LHCN-M2 (cell line): ENCODE measurements at regions not wholly inside any gene's neighbourhood (a gene's known extent, or its start where the extent isn't known, plus 50 kb on each side); places are given as distances from the start of the nearest gene placed in this dataset.
"Not testable (repeated sequence)": the region's sequence is repeated elsewhere in the genome, so short reads cannot be mapped to it uniquely, and the experiment has no call there.

ENCODE experiments used
- DNase-seq: peaks from one replicate; pipeline ENCODE4 v3.0.0-alpha.2; 2012; ENCODE audit warnings: low read depth

GRCh38 chr2:31736695-31737454 lies 156.1 kb upstream of the SRD5A2 start:
- no peak for DNase-seq

- no peak for DNase-seq
Observed at GRCh38 chr2:31735716-31736115, 155.0 kb upstream of the SRD5A2 start.

GRCh38 chr2:31729442-31730092 lies 148.8 kb upstream of the SRD5A2 start:
- DNase-seq = peak; percentile 26

- no peak for DNase-seq
Observed at GRCh38 chr2:31729065-31729439, 148.3 kb upstream of the SRD5A2 start.

- no peak for DNase-seq
Observed at GRCh38 chr2:31728406-31729064, 147.8 kb upstream of the SRD5A2 start.

GRCh38 chr2:31726457-31726856 lies 145.7 kb upstream of the SRD5A2 start:
- no peak for DNase-seq

GRCh38 chr2:31725444-31725843 lies 144.7 kb upstream of the SRD5A2 start:
- no peak for DNase-seq

- DNase-seq = no peak
Observed at GRCh38 chr2:31711737-31712136, 131.0 kb upstream of the SRD5A2 start.

- DNase-seq = no peak
Observed at GRCh38 chr2:31710121-31710520, 129.4 kb upstream of the SRD5A2 start.

GRCh38 chr2:31707992-31708391 lies 127.3 kb upstream of the SRD5A2 start:
- DNase-seq = no peak

GRCh38 chr2:31704561-31705212 lies 123.9 kb upstream of the SRD5A2 start:
- DNase-seq = no peak

GRCh38 chr2:31703253-31703652 lies 122.5 kb upstream of the SRD5A2 start:
- no peak for DNase-seq

GRCh38 chr2:31698722-31699121 lies 118.0 kb upstream of the SRD5A2 start:
- no peak for DNase-seq

GRCh38 chr2:31696068-31696467 lies 115.3 kb upstream of the SRD5A2 start:
- DNase-seq = no peak

GRCh38 chr2:31694444-31694843 lies 113.7 kb upstream of the SRD5A2 start:
- no peak for DNase-seq

GRCh38 chr2:31693882-31694281 lies 113.1 kb upstream of the SRD5A2 start:
- peak; percentile 9 for DNase-seq

- peak; percentile 9 for DNase-seq
Observed at GRCh38 chr2:31688282-31688681, 107.5 kb upstream of the SRD5A2 start.

- DNase-seq = not testable (repeated sequence)
Observed at GRCh38 chr2:31683506-31683905, 102.8 kb upstream of the SRD5A2 start.

GRCh38 chr2:31675485-31675901 lies 94.8 kb upstream of the SRD5A2 start:
- no peak for DNase-seq

- DNase-seq = no peak
Observed at GRCh38 chr2:31674446-31674845, 93.7 kb upstream of the SRD5A2 start.

- DNase-seq = no peak
Observed at GRCh38 chr2:31666878-31667277, 86.1 kb upstream of the SRD5A2 start.
